Heart right ventricle (tissue), 16 donors: ENCODE measurements at regions not wholly inside any gene's neighbourhood (a gene's known extent, or its start where the extent isn't known, plus 50 kb on each side); places are given as distances from the start of the nearest gene placed in this dataset.

Source experiments
- ATAC-seq, 8 donors: fragments of 200-7000 bp; cut with Tn5 transposase; one replicate each; pipeline ENCODE4 v1.9.1; 2020; ENCODE audit warnings: mild to moderate bottlenecking in 8 of 8, moderate library complexity in 8 of 8, moderate number of reproducible peaks in 1 of 8
- DNase-seq, 2 donors: peaks; one replicate each; pipeline ENCODE4 v3.0.0-alpha.2; 2020
- H3K27ac ChIP-seq, 10 donors: fragments of 200-600 bp; sonication (generic) in 2 of 10; one replicate each; pipeline versions ENCODE4 v1.5.0 to v1.8.0; 2020 to 2022; ENCODE audit warnings: mild to moderate bottlenecking in 3 of 10
- H3K27me3 ChIP-seq, 7 donors: fragments of 200-600 bp; one replicate each; pipeline ENCODE4 v1.8.0; 2021 to 2022; ENCODE audit warnings: mild to moderate bottlenecking in 2 of 7
- H3K36me3 ChIP-seq, 9 donors: fragments of 200-600 bp; sonication (generic) in 1 of 9; one replicate each; pipeline versions ENCODE4 v1.5.0 to v1.8.0; 2020 to 2022; ENCODE audit warnings: mild to moderate bottlenecking in 2 of 9
- H3K4me1 ChIP-seq, 9 donors: fragments of 200-600 bp; sonication (generic) in 1 of 9; one replicate each; pipeline versions ENCODE4 v1.5.0 to v1.8.0; 2020 to 2022; ENCODE audit warnings: mild to moderate bottlenecking in 4 of 9
- H3K4me3 ChIP-seq, 10 donors: fragments of 200-600 bp; sonication (generic) in 2 of 10; one replicate each; pipeline versions ENCODE4 v1.5.0 to v1.8.0; 2020 to 2022; ENCODE audit warnings: mild to moderate bottlenecking in 7 of 10, moderate library complexity in 2 of 10
- H3K9me3 ChIP-seq, 11 donors: fragments of 200-600 bp in 10 of 11; sonication (generic) in 2 of 11; one replicate each; pipeline versions ENCODE4 v1.5.0 to v1.8.0; 2013 to 2022; ENCODE audit warnings: mild to moderate bottlenecking in 2 of 11, control low read depth in 1 of 11, moderate library complexity in 1 of 11
- CTCF ChIP-seq, 9 donors: fragments of 200-600 bp; sonication (generic) in 2 of 9; IDR thresholded peaks; one replicate each; pipeline versions ENCODE4 v1.5.0 to v1.8.0; 2021 to 2022; ENCODE audit warnings: antibody characterized with exemption in 9 of 9, mild to moderate bottlenecking in 5 of 9, moderate library complexity in 1 of 9
- WGBS, 2 donors: extraction: QIAGEN DNeasy Blood & Tissue Kit; methylation state at CpG; one replicate each; pipeline ENCODE4 v1.1.7; 2013; ENCODE audit warnings: inconsistent platforms in 1 of 2; 5-methylcytosine and 5-hydroxymethylcytosine counted together
- intact Hi-C, 10 donors: fragments of 100-400 bp; cut with DNase I; formaldehyde crosslinking; loops; one replicate each; pipeline versions ENCODE4 v1.11.1 to v1.14.2; 2022
- donor health status: Arrhythmogenic right ventricular cardiomyopathy.
- donor health status: ischemic (EF 13 %, LVEDD 7.1; RV severe dilation, severe dysfunction).
- donor health status: healthy with polysubstance abuse.
- donor health status: DM: no; HTN: yes; CAD: no.
- donor health status: DM: no; HTN: no; CAD: no.
- donor health status: ischemic (EF 25% LVEDD 6.9; RV normal size, moderate dysfunction).
- donor health status: ischemic (EF 25% LVEDD 5.7; RV mildly dilated, moderate dysfunction).
- donor health status: healthy.
- donor health status: DM: yes; HTN: yes; CAD: no.
- donor health status: Ischemic cardiomyopathy.
- donor health status: ischemic (EF 35%, LVEDD 5.7; RV mildly dilated, moderate dysfunction).
- donor health status: nonischemic (EF 11% LVEDD 7.7; RV severe dilation, severe dysfunction).
- donor health status: DM: yes; HTN: yes; CAD: no.
- donor health status: PGD.
- donor health status: ischemic (EF 29% LVEDD 5.4; RV normal size, mild dysfunction).
- donor health status: nonischemic (EF 23%, LVEDD 6.1; RV moderate dilation, normal function).

- H3K27me3 ChIP-seq = peaks cover 4 to 81% (median 54%) of the 10 kb centered on the region in 7 donors
- intact Hi-C loops = no loop called here
- peak in 7 of 8 donors; percentile 58 to 88 (median 68) for ATAC-seq
Observed at GRCh38 chr2:118774458-118775133, 72.9 kb downstream of the EN1 start.

GRCh38 chr2:118773826-118774225, 73.6 kb downstream of the EN1 start:
- no peak for DNase-seq
- no peaks in the 10 kb centered on the region for H3K36me3 ChIP-seq
- intact Hi-C loops = no loop called here
- WGBS, 2 donors = 59 to 60% methylated on average over 7 of the region's 7 CpGs
- H3K27me3 ChIP-seq = peaks cover 4 to 75% (median 60%) of the 10 kb centered on the region in 7 donors
- no peak overlapping the region for H3K27ac ChIP-seq
- TF ChIP-seq CTCF (IDR thresholded peaks at IDR 0.05) = no peak
- peaks cover 0 to 11% (median 4%) of the 10 kb centered on the region in 9 donors for H3K4me1 ChIP-seq
- peaks cover 0 to 2% (median 0%) of the 10 kb centered on the region in 11 donors for H3K9me3 ChIP-seq
- H3K4me3 ChIP-seq = no peak overlapping the region
- ATAC-seq = no peak

More at GRCh38 chr2:118774458-118775133, 72.9 kb downstream of the EN1 start:
- H3K4me1 ChIP-seq = peaks cover 0 to 11% (median 4%) of the 10 kb centered on the region in 9 donors
- DNase-seq = peak; percentile 8 to 43
- WGBS, 2 donors = 1% methylated on average over 45 of the region's 45 CpGs
- H3K36me3 ChIP-seq = no peaks in the 10 kb centered on the region
- no peak for TF ChIP-seq CTCF (IDR thresholded peaks at IDR 0.05)
- H3K4me3 ChIP-seq = peak overlapping the region in 9 of 10 donors; percentile 23 to 50 (median 39)
- H3K9me3 ChIP-seq = peaks cover 0 to 7% (median 0%) of the 10 kb centered on the region in 11 donors
- H3K27ac ChIP-seq = no peak overlapping the region

- peaks cover 0 to 11% (median 4%) of the 10 kb centered on the region in 9 donors for H3K4me1 ChIP-seq
- DNase-seq (no peak), ATAC-seq (peak in 1 of 8 donors; percentile 17)
- no peak for TF ChIP-seq CTCF (IDR thresholded peaks at IDR 0.05)
- intact Hi-C loops = no loop called here
- H3K36me3 ChIP-seq = no peaks in the 10 kb centered on the region
- WGBS, 2 donors = 86% methylated on average over 20 to 22 of the region's 22 CpGs
- no peaks in the 10 kb centered on the region for H3K9me3 ChIP-seq
- H3K4me3 ChIP-seq = no peak overlapping the region
- H3K27ac ChIP-seq = no peak overlapping the region
- H3K27me3 ChIP-seq = peaks cover 4 to 78% (median 65%) of the 10 kb centered on the region in 7 donors
Observed at GRCh38 chr2:118772487-118773200, 74.8 kb downstream of the EN1 start.

DNA sequence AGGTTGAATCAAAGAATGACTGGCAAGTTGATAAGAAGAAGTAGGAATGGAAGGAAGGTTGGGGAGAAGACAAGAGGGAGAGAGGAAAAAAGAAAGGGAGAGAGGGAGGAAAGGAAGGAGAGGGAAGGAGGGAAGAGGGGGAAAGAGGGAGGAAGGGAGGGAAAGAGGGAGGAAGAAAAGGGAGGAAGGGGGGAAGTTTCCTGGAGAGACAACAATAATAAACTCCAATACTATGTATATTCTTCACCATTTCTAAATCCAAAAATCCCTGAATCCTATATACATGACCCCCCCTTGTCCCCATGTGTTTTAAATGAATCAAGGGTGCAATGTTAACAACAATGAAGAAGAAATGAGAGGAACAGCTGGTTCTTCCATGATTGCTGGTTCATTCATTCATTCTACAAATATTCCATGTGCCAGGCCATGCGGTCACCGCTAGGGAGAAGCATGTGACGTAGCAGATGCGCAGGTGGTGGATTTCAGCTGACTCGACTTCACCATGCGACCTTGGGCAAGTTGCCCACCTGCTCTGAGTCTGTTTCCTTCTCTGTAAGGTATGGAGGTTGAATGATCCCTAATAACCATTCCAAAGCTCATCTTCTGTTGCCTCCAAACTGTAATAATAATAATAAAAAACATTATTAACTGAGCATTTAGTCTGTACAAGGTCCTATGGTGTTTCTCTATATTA, 77.6 kb downstream of the EN1 start:
- H3K36me3 ChIP-seq = no peaks in the 10 kb centered on the region
- peaks cover 0 to 9% (median 4%) of the 10 kb centered on the region in 9 donors for H3K4me1 ChIP-seq
- no peak overlapping the region for H3K27ac ChIP-seq
- ATAC-seq (no peak), DNase-seq (no peak)
- WGBS, 2 donors = 73 to 87% methylated on average over 6 of the region's 6 CpGs
- no peak overlapping the region for H3K4me3 ChIP-seq
- intact Hi-C loops = no loop called here
- H3K9me3 ChIP-seq = no peaks in the 10 kb centered on the region
- H3K27me3 ChIP-seq = peaks cover 0 to 77% (median 67%) of the 10 kb centered on the region in 7 donors
- no peak for TF ChIP-seq CTCF (IDR thresholded peaks at IDR 0.05)
